ENCODE measurements at regions not wholly inside any gene's neighbourhood (a gene's known extent, or its start where the extent isn't known, plus 50 kb on each side); places are given as distances from the start of the nearest gene placed in this dataset.

- no peak for TF ChIP-seq POLR2A (IDR thresholded peaks at IDR 0.05)
- no peak for TF ChIP-seq CTCF (IDR thresholded peaks at IDR 0.05)
- no peak for TF ChIP-seq EP300 (IDR thresholded peaks at IDR 0.05)
These were observed 119.8 kb upstream of the PCBD1 start for GRCh38 chr10:71008150-71008549.

Data from ovary (tissue), 3 donors.